Body of pancreas (tissue), 4 donors: ENCODE measurements at regions not wholly inside any gene's neighbourhood (a gene's known extent, or its start where the extent isn't known, plus 50 kb on each side); places are given as distances from the start of the nearest gene placed in this dataset.

Experiments used
- POLR2A ChIP-seq, 3 donors: fragments of 450-650 bp; IDR thresholded peaks; one replicate each; pipeline ENCODE4 v1.6.1; 2016; ENCODE audit warnings: antibody characterized with exemption in 3 of 3, mild to moderate bottlenecking in 2 of 3
- TF ChIP-seq, protein P1 (sequence below), 7 experiments: fragments of 450-650 bp in 4 of 7; fragments of 200-600 bp in 3 of 7; sonication (generic) in 3 of 7; IDR thresholded peaks; one replicate each; pipeline ENCODE4 v1.5.1; 2016 to 2019; ENCODE audit warnings: antibody characterized with exemption in 7 of 7

DNA sequence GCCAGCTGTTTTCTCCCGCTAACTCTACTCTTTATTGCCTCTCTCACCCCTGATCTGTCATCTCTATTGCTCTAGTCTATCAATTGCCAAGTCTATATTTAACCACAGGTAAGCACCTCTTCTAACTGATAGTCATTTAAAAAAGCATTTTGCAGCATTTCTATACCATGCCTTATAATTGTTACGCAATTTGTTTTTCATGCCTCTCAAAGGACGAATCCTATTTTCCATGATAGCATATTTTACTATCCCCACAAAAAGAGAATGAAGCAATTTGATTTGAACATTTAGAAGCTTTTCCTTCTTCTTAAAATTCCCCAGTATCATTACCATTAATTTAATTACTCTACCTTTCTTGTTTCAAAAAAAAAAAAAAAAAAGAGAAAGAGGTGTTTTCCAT is 432.8 kb upstream of the ZP4 start:
- TF ChIP-seq, protein P1, sequence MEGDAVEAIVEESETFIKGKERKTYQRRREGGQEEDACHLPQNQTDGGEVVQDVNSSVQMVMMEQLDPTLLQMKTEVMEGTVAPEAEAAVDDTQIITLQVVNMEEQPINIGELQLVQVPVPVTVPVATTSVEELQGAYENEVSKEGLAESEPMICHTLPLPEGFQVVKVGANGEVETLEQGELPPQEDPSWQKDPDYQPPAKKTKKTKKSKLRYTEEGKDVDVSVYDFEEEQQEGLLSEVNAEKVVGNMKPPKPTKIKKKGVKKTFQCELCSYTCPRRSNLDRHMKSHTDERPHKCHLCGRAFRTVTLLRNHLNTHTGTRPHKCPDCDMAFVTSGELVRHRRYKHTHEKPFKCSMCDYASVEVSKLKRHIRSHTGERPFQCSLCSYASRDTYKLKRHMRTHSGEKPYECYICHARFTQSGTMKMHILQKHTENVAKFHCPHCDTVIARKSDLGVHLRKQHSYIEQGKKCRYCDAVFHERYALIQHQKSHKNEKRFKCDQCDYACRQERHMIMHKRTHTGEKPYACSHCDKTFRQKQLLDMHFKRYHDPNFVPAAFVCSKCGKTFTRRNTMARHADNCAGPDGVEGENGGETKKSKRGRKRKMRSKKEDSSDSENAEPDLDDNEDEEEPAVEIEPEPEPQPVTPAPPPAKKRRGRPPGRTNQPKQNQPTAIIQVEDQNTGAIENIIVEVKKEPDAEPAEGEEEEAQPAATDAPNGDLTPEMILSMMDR (IDR thresholded peaks at IDR 0.05): no peak
- TF ChIP-seq POLR2A (IDR thresholded peaks at IDR 0.05): no peak
